Uterus (tissue), 3 donors: ENCODE measurements at regions not wholly inside any gene's neighbourhood (a gene's known extent, or its start where the extent isn't known, plus 50 kb on each side); places are given as distances from the start of the nearest gene placed in this dataset.

Source experiments
- DNase-seq, 2 donors: peaks; one replicate each; pipeline ENCODE4 v3.0.0-alpha.2; 2019 to 2020
- H3K27ac ChIP-seq, 2 donors: fragments of 200-600 bp; sonication (generic); 1 replicate in 1 of 2; 2 replicates in 1 of 2; pipeline ENCODE4 v1.5.1; 2016 to 2018
- H3K27me3 ChIP-seq, 2 donors: fragments of 200-600 bp; sonication (generic); one replicate each; pipeline ENCODE4 v1.5.1; 2018 to 2019; ENCODE audit warnings: control low read depth in 1 of 2
- H3K36me3 ChIP-seq, 2 donors: fragments of 200-600 bp; sonication (generic); one replicate each; pipeline ENCODE4 v1.5.1; 2019; ENCODE audit warnings: control low read depth in 1 of 2
- H3K4me1 ChIP-seq, 2 donors: fragments of 200-600 bp; sonication (generic); one replicate each; pipeline ENCODE4 v1.5.1; 2018 to 2019; ENCODE audit warnings: control low read depth in 1 of 2
- H3K4me3 ChIP-seq, 2 donors: fragments of 200-600 bp; sonication (generic); 1 replicate in 1 of 2; 2 replicates in 1 of 2; pipeline ENCODE4 v1.5.1; 2018 to 2019; ENCODE audit warnings: mild to moderate bottlenecking in 1 of 2
- H3K9me3 ChIP-seq, 2 donors: fragments of 200-600 bp; sonication (generic); one replicate each; pipeline ENCODE4 v1.5.1; 2019; ENCODE audit warnings: control low read depth in 1 of 2
- POLR2A ChIP-seq, 2 donors: fragments of 450-650 bp; IDR thresholded peaks; one replicate each; pipeline ENCODE4 v1.6.1; 2016; ENCODE audit warnings: antibody characterized with exemption in 2 of 2, mild to moderate bottlenecking in 1 of 2, moderate library complexity in 1 of 2
- intact Hi-C: fragments of 100-400 bp; cut with DNase I; formaldehyde crosslinking; loops from one replicate; pipeline ENCODE4 v1.15.1; 2023; ENCODE audit warnings: low total_unique reads
- TF ChIP-seq, protein P1 (sequence below), 4 experiments: fragments of 200-600 bp in 2 of 4; fragments of 450-650 bp in 2 of 4; sonication (generic) in 2 of 4; IDR thresholded peaks; one replicate each; pipeline ENCODE4 v1.5.1; 2016 to 2019; ENCODE audit warnings: antibody characterized with exemption in 4 of 4, mild to moderate bottlenecking in 2 of 4, moderate library complexity in 1 of 4
- donor health status: DM: yes; HTN: yes; CAD: no.

GRCh38 chr2:120421830-120422175 is 75.9 kb downstream of the INHBB start:
- Histone ChIP-seq H3K4me3 (no peak overlapping the region), H3K9me3 (no peaks in the 10 kb centered on the region), H3K27me3 (no peaks in the 10 kb centered on the region), H3K36me3 (no peaks in the 10 kb centered on the region), H3K27ac (no peak overlapping the region), H3K4me1 (no peaks in the 10 kb centered on the region)
- no peak for DNase-seq
- intact Hi-C loops: no loop called here
- no peak for TF ChIP-seq POLR2A (IDR thresholded peaks at IDR 0.05)
- TF ChIP-seq, protein P1, sequence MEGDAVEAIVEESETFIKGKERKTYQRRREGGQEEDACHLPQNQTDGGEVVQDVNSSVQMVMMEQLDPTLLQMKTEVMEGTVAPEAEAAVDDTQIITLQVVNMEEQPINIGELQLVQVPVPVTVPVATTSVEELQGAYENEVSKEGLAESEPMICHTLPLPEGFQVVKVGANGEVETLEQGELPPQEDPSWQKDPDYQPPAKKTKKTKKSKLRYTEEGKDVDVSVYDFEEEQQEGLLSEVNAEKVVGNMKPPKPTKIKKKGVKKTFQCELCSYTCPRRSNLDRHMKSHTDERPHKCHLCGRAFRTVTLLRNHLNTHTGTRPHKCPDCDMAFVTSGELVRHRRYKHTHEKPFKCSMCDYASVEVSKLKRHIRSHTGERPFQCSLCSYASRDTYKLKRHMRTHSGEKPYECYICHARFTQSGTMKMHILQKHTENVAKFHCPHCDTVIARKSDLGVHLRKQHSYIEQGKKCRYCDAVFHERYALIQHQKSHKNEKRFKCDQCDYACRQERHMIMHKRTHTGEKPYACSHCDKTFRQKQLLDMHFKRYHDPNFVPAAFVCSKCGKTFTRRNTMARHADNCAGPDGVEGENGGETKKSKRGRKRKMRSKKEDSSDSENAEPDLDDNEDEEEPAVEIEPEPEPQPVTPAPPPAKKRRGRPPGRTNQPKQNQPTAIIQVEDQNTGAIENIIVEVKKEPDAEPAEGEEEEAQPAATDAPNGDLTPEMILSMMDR (IDR thresholded peaks at IDR 0.05): no peak

- no peaks in the 10 kb centered on the region for H3K9me3 ChIP-seq
- no peaks in the 10 kb centered on the region for H3K27me3 ChIP-seq
- TF ChIP-seq, protein P1 (IDR thresholded peaks at IDR 0.05): no peak
- no peak for TF ChIP-seq POLR2A (IDR thresholded peaks at IDR 0.05)
- H3K27ac ChIP-seq: no peak overlapping the region
- H3K4me1 ChIP-seq: no peaks in the 10 kb centered on the region
- no peaks in the 10 kb centered on the region for H3K36me3 ChIP-seq
- H3K4me3 ChIP-seq: no peak overlapping the region
- intact Hi-C loops: no loop called here
- peak in 1 of 2 donors; percentile 1 for DNase-seq
Measured at GRCh38 chr2:120422465-120423160, 76.7 kb downstream of the INHBB start.

- H3K27me3 ChIP-seq: no peaks in the 10 kb centered on the region
- intact Hi-C loops: no loop called here
- H3K36me3 ChIP-seq: no peaks in the 10 kb centered on the region
- no peaks in the 10 kb centered on the region for H3K4me1 ChIP-seq
- TF ChIP-seq, protein P1 (IDR thresholded peaks at IDR 0.05): no peak
- TF ChIP-seq POLR2A (IDR thresholded peaks at IDR 0.05): no peak
- H3K27ac ChIP-seq: no peak overlapping the region
- no peak overlapping the region for H3K4me3 ChIP-seq
- H3K9me3 ChIP-seq: no peaks in the 10 kb centered on the region
- DNase-seq: peak in 1 of 2 donors; percentile 2
Measured at GRCh38 chr2:120423167-120423943, 77.4 kb downstream of the INHBB start.

GRCh38 chr2:120424274-120424796 is 78.4 kb downstream of the INHBB start:
- intact Hi-C loops: no loop called here
- Histone ChIP-seq H3K4me3 (no peak overlapping the region), H3K27ac (no peak overlapping the region), H3K9me3 (no peaks in the 10 kb centered on the region), H3K27me3 (no peaks in the 10 kb centered on the region), H3K4me1 (no peaks in the 10 kb centered on the region), H3K36me3 (no peaks in the 10 kb centered on the region)
- TF ChIP-seq POLR2A (IDR thresholded peaks at IDR 0.05): no peak
- TF ChIP-seq, protein P1 (IDR thresholded peaks at IDR 0.05): no peak
- peak in 1 of 2 donors; percentile 6 for DNase-seq

DNA sequence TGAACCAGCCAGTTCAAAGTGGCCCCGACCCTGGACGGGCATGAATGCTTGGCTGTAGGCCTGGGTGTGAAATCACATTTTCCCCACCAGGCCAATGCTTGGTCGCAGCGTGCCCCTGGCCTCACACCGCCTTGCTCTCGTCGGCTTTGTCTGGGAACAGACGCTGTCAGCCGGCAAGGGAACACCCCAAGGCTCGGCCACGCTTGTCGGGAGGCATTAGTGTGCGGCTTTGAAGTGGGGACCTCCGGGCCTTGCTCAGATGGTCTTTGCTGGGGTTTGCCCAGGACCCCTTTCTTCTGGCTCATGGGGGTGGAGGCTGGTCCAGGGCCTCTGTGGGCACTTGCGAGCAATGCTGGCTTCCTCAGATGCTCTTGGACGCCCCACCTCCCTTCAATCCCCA is 79.1 kb downstream of the INHBB start:
- DNase-seq: peak in 1 of 2 donors; percentile 9
- Histone ChIP-seq H3K9me3 (no peaks in the 10 kb centered on the region), H3K27me3 (no peaks in the 10 kb centered on the region), H3K36me3 (no peaks in the 10 kb centered on the region), H3K4me3 (no peak overlapping the region), H3K27ac (no peak overlapping the region), H3K4me1 (no peaks in the 10 kb centered on the region)
- TF ChIP-seq, protein P1 (IDR thresholded peaks at IDR 0.05): no peak
- TF ChIP-seq POLR2A (IDR thresholded peaks at IDR 0.05): no peak
- intact Hi-C loops: no loop called here
